PC-9 (cell line): ENCODE measurements at regions not wholly inside any gene's neighbourhood (a gene's known extent, or its start where the extent isn't known, plus 50 kb on each side); places are given as distances from the start of the nearest gene placed in this dataset.
A peak's percentile ranks its signal among the peaks of the same experiment; 100 is the strongest.

Experiments
- BruUV-seq: library from RNA; stranded (reverse); fragments of 400-500 nt; replicated peaks from 2 replicates; lab custom pipeline; 2021; lab: Mats Ljungman, UMichigan
- CTCF ChIA-PET: fragments of 300-600 bp; sonication (Branson Sonifier 250); formaldehyde crosslinking; loops from one replicate; lab custom pipeline; 2022; ENCODE audit warnings: antibody characterized with exemption; lab: Charles Lee
- POLR2A ChIA-PET: fragments of 300-600 bp; sonication (Branson Sonifier 250); formaldehyde crosslinking; loops from one replicate; lab custom pipeline; 2022; ENCODE audit warnings: antibody characterized with exemption; ENCODE audit not compliant: unreplicated experiment; lab: Charles Lee
- DNase-seq, 2 experiments: peaks; one replicate each; pipeline versions ENCODE4 v3.0.0 to v3.0.0-alpha.2; 2015 to 2022; ENCODE audit warnings: mixed read lengths in 1 of 2
- H2AFZ ChIP-seq: fragments of 200-600 bp; sonication (generic); 2 replicates; pipeline ENCODE4 v1.8.1; 2017; ENCODE audit warnings: antibody characterized with exemption
- H3F3A ChIP-seq: fragments of 200-600 bp; sonication (generic); 2 replicates; pipeline ENCODE4 v1.8.1; 2017; ENCODE audit warnings: antibody characterized with exemption, mild to moderate bottlenecking, low read depth; ENCODE audit not compliant: insufficient read depth
- H3K27ac ChIP-seq: fragments of 200-600 bp; sonication (generic); 2 replicates; pipeline ENCODE4 v1.6.1; 2016; ENCODE audit warnings: mixed run types
- H3K27me3 ChIP-seq: fragments of 200-600 bp; sonication (generic); 2 replicates; pipeline ENCODE4 v1.6.1; 2016; ENCODE audit warnings: low read depth, mixed run types; ENCODE audit not compliant: insufficient read depth
- H3K36me3 ChIP-seq: fragments of 200-600 bp; sonication (generic); 2 replicates; pipeline ENCODE4 v1.6.1; 2016; ENCODE audit warnings: low read depth, mixed run types
- H3K4me1 ChIP-seq: fragments of 200-600 bp; sonication (generic); replicated peaks from 2 replicates; pipeline ENCODE4 v1.6.1; 2016; ENCODE audit warnings: mixed run types; ENCODE audit not compliant: insufficient read depth
- H3K4me2 ChIP-seq: fragments of 200-600 bp; sonication (generic); 2 replicates; pipeline ENCODE4 v1.6.1; 2017; ENCODE audit warnings: mixed run types
- H3K4me3 ChIP-seq: fragments of 200-600 bp; sonication (generic); 2 replicates; pipeline ENCODE4 v1.6.1; 2016; ENCODE audit warnings: mixed run types
- H3K79me2 ChIP-seq: fragments of 200-600 bp; sonication (generic); 2 replicates; pipeline ENCODE4 v1.6.1; 2017; ENCODE audit warnings: low read depth, mixed run types
- H3K9me2 ChIP-seq: fragments of 200-600 bp; sonication (generic); 2 replicates; pipeline ENCODE4 v1.8.1; 2017; ENCODE audit warnings: mild to moderate bottlenecking; ENCODE audit not compliant: insufficient read depth
- H3K9me3 ChIP-seq: fragments of 200-600 bp; sonication (generic); 2 replicates; pipeline ENCODE4 v1.8.1; 2016; ENCODE audit warnings: low read depth; ENCODE audit not compliant: insufficient read depth
- H4K20me1 ChIP-seq: fragments of 200-600 bp; sonication (generic); 2 replicates; pipeline ENCODE4 v1.8.1; 2017; ENCODE audit not compliant: insufficient read depth
- CTCF ChIP-seq: fragments of 200-600 bp; sonication (generic); conservative IDR thresholded peaks from 2 replicates; pipeline ENCODE4 v1.6.1; 2017; ENCODE audit warnings: mixed run types, antibody characterized with exemption, mild to moderate bottlenecking, moderate library complexity
- EZH2 ChIP-seq: fragments of 200-600 bp; sonication (generic); IDR thresholded peaks from 2 replicates; pipeline ENCODE4 v1.8.0; 2017; ENCODE audit warnings: antibody characterized with exemption, low read depth
- intact Hi-C: fragments of 100-400 bp; cut with micrococcal nuclease; formaldehyde crosslinking; loops from one replicate; pipeline ENCODE4 v1.10.0; 2022; ENCODE audit not compliant: unreplicated experiment

GRCh38 chr3:65233561-65233960, 545.8 kb upstream of the ADAMTS9 start:
- CTCF ChIA-PET, result no interaction called here
- Histone ChIP-seq H3K9me3 (no peaks in the 10 kb centered on the region), H3K79me2 (no peaks in the 10 kb centered on the region), H2AFZ (no peak overlapping the region), H4K20me1 (no peaks in the 10 kb centered on the region), H3K9me2 (no peaks in the 10 kb centered on the region), H3K4me3 (no peak overlapping the region), H3K4me1 (no peaks in the 10 kb centered on the region), H3K36me3 (no peaks in the 10 kb centered on the region), H3F3A (no peaks in the 10 kb centered on the region), H3K27me3 (no peaks in the 10 kb centered on the region), H3K27ac (no peak overlapping the region), H3K4me2 (no peak overlapping the region)
- intact Hi-C loops, result no loop called here
- no TSS peak for BruUV-seq
- POLR2A ChIA-PET, result no interaction called here
- no peak for TF ChIP-seq CTCF
- no peak for TF ChIP-seq EZH2
- no peak for DNase-seq

GRCh38 chr3:65231544-65231943, 543.7 kb upstream of the ADAMTS9 start:
- Histone ChIP-seq H3K4me1 (no peaks in the 10 kb centered on the region), H2AFZ (no peak overlapping the region), H4K20me1 (no peaks in the 10 kb centered on the region), H3K9me3 (no peaks in the 10 kb centered on the region), H3K36me3 (no peaks in the 10 kb centered on the region), H3K79me2 (no peaks in the 10 kb centered on the region), H3K4me2 (no peak overlapping the region), H3F3A (no peaks in the 10 kb centered on the region), H3K27ac (no peak overlapping the region), H3K27me3 (no peaks in the 10 kb centered on the region), H3K4me3 (no peak overlapping the region), H3K9me2 (no peaks in the 10 kb centered on the region)
- intact Hi-C loops, result no loop called here
- POLR2A ChIA-PET, result no interaction called here
- no TSS peak for BruUV-seq
- CTCF ChIA-PET, result interaction anchor here (0.6 kb wide), 1 partner anchor 708 kb away, joined by 4 read pairs; no protein-coding TSS in a partner anchor
- TF ChIP-seq CTCF (no peak), EZH2 (no peak)
- no peak for DNase-seq

- no peak for TF ChIP-seq EZH2
- no peak for TF ChIP-seq CTCF
- H3K4me1 ChIP-seq, result no peaks in the 10 kb centered on the region
- no peaks in the 10 kb centered on the region for H4K20me1 ChIP-seq
- POLR2A ChIA-PET, result no interaction called here
- BruUV-seq, result no TSS peak
- no peaks in the 10 kb centered on the region for H3K27me3 ChIP-seq
- H3K27ac ChIP-seq, result no peak overlapping the region
- intact Hi-C loops, result no loop called here
- peak in 1 of 2 experiments; percentile 10 for DNase-seq
- H3F3A ChIP-seq, result no peaks in the 10 kb centered on the region
- no peaks in the 10 kb centered on the region for H3K79me2 ChIP-seq
- H3K4me3 ChIP-seq, result no peak overlapping the region
- CTCF ChIA-PET, result interaction anchor here (0.6 kb wide), 1 partner anchor 182 kb away, joined by 3 read pairs; no protein-coding TSS in a partner anchor
- H3K4me2 ChIP-seq, result no peak overlapping the region
- no peak overlapping the region for H2AFZ ChIP-seq
- H3K9me3 ChIP-seq, result no peaks in the 10 kb centered on the region
- no peaks in the 10 kb centered on the region for H3K36me3 ChIP-seq
- H3K9me2 ChIP-seq, result no peaks in the 10 kb centered on the region
These were observed 542.7 kb upstream of the ADAMTS9 start for GRCh38 chr3:65230261-65231139.
